ENCODE measurements at regions not wholly inside any gene's neighbourhood (a gene's known extent, or its start where the extent isn't known, plus 50 kb on each side); places are given as distances from the start of the nearest gene placed in this dataset.
"Not testable (repeated sequence)": the region's sequence is repeated elsewhere in the genome, so short reads cannot be mapped to it uniquely, and the experiment has no call there.

DNA sequence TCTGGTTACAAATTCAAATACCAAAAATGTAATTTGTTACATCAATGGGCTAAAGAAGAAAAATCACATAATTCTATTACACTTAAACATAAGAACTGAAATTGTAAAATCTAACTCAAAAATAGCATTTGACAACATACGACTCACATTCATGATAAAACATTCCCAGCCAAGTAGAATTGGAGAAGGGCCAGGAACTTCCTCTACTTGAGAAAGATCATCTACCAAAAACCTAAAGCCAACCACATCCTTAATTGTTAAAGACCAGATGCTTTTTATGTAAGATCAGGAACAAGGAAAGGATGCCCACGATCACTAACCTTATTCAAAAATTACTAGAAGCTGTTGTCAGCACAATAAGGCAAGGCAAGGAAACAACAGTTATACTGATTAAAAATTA, 1819.8 kb upstream of the C9orf72 start:
- no peak for DNase-seq (ENCODE audit: low spot score)

DNA sequence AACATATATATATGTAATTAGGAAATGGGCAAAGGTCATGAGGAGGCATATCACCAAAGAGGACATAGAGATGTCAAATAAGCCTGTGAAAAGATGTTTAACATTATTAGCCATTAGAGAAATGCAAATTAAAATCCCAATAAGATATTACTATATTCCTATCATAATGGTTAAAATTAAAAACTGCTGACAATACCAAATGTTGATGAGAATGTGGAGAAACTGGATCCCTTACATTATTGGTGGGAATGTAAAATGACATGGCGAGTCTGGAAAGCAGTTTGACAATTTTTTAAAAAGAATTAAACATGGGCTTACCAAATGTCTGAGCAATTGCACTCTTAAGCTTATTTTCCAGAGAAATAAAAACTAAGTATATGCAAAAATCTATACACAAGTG, 1821.6 kb upstream of the C9orf72 start:
- DNase-seq (ENCODE audit: low spot score), result no peak

GRCh38 chr9:29397148-29397547, 1823.9 kb upstream of the C9orf72 start:
- DNase-seq (ENCODE audit: low spot score), result no peak

- DNase-seq (ENCODE audit: low spot score), result no peak
These were observed 1842.9 kb upstream of the C9orf72 start for GRCh38 chr9:29416204-29416603.

- DNase-seq (ENCODE audit: low spot score), result no peak
These were observed 1849.2 kb upstream of the C9orf72 start for GRCh38 chr9:29422438-29422837.

DNA sequence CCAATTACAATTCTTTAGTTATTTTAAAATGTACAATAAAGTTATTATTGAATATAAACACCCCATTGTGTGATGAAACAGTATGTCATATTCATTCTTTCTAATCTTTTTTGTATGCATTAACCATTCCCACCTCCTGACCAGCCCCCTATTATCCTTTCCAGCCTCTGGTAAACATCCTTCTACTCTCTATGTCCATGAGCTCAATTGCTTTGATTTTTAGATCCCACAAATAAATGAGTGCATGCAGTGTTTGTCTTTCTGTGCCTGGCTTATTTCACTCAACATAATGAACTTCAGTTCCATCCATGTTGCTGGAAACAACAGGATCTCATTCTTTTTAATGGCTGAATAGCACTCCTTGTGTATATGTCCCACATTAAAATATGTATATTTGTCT, 1858.9 kb upstream of the C9orf72 start:
- DNase-seq (ENCODE audit: low spot score), result no peak

GRCh38 chr9:29432656-29433055, 1859.4 kb upstream of the C9orf72 start:
- not testable (repeated sequence) for DNase-seq (ENCODE audit: low spot score)

DNA sequence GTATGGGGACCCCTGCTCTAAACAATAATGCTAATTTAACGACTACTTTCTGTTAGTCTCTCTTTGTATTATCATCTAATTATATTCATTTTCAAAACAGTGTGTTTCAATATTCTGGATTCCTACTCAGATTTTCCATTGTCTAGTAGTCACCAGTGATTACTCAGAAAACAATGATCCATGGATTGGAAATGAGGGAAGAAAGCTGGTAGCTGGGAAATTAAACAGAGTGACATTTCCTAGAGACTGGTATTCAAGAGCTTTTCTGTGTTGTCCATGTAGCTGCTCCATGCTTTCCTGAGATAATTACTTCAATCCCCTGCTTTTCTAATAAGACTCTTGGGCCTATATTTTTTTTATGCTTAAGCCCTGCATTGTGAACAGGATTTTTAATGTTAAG, 1862.1 kb upstream of the C9orf72 start:
- DNase-seq (ENCODE audit: low spot score), result no peak

- DNase-seq (ENCODE audit: low spot score), result no peak
These were observed 1864.2 kb upstream of the C9orf72 start for GRCh38 chr9:29437526-29437925.

- no peak for DNase-seq (ENCODE audit: low spot score)
These were observed 1866.7 kb upstream of the C9orf72 start for GRCh38 chr9:29439961-29440360.

DNA sequence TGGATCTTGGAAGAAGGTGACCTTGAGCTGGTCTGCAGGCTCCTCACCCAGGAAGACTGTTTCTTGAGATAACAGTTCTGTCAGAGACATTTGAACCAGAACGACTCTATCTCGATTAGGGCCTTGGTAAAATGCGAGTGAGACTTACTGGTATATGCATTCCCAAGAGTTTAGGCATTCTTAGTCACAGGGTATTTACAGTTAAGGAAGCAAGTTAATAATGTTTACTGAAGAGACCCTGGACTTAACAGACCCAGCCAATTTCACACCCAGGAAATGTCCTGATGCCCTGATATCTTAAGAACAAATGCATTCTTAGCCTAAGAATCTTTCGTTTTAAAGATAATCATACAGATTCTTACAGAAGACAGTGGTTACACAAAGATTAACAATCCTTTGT, 1867.2 kb upstream of the C9orf72 start:
- no peak for DNase-seq (ENCODE audit: low spot score)

DNA sequence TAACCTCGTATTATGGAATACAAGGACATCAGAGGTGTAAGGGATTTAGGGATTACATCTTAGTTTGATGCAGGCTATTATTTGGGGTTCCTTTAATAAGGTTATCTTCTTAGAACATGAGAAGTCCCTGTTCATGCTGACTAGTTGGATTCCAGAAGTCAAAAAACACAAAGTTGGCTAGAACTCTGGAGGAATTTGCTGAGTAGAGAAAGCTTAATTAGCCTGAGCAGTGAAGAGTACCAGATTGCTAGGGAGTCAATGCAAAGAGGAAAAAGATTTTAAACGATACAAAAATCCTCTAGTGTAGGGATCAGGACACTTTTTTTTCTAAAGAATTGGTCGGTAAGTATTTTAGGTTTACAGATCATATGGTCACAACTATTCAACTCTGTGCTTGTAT, 1872.5 kb upstream of the C9orf72 start:
- DNase-seq (ENCODE audit: low spot score), result no peak

- no peak for DNase-seq (ENCODE audit: low spot score)
These were observed 1876.0 kb upstream of the C9orf72 start for GRCh38 chr9:29449306-29449705.

- not testable (repeated sequence) for DNase-seq (ENCODE audit: low spot score)
These were observed 1877.1 kb upstream of the C9orf72 start for GRCh38 chr9:29450343-29450875.

GRCh38 chr9:29456940-29457339, 1883.7 kb upstream of the C9orf72 start:
- DNase-seq (ENCODE audit: low spot score), result no peak

DNA sequence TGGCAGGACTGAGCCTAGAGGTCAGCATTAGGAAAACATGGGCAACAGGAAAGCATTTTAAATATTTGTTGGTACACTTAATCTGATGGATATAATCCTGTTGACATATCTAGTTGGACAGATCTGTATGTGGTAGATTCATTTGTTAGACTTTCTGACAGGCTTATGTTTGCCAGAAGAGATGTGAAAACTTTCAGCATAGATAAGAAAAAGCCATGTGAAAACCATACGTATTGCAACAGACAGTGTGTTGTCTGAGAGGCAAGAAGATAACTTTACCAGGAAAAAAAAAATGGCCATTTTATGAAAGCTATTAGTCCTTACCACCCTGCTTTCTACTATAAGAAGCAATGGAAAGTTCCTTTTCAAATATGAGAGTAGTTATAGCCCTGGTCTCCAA, 1902.2 kb upstream of the C9orf72 start:
- DNase-seq (ENCODE audit: low spot score), result no peak

DNA sequence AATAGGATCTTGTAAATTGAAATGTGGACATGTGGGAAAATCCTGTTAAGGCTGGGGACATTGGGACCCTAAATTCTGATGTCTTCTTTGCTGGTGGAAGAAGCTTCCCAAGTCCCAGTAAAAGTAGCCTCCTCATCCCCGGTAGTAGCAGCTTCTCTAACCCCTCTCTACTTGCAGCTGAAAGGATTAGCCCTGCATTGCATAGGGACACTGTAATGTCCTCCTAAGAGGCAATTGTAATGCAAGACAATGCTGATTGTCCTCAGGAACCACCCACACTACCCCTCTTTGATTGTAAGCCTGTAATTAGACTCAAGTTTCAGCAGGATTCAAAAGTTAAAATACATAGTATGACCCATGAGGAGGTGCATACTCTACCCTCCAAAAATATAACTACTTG, 1938.4 kb upstream of the C9orf72 start:
- DNase-seq (ENCODE audit: low spot score), result no peak

DNA sequence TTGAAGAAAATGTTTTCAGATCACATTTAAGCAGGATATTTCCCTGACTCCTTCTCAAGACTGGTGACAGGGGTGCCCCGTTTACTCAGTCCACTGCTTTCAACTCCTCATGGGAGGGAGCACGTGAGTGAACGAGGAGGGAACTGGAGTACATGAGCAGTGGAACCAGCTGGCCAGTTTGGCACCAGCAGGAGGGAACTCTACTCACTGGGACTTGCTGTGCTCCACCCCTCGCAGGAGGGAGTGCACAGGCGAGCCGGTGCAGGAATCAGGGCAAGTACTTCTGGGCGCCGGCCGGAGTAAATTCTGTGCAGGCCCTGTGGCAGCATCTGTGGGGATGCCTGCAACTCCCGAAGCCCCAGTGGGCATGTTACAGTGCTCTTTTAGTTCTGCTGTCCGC, 1941.1 kb upstream of the C9orf72 start:
- DNase-seq (ENCODE audit: low spot score), result no peak

GRCh38 chr9:29514862-29515261, 1941.6 kb upstream of the C9orf72 start:
- DNase-seq (ENCODE audit: low spot score), result no peak

- DNase-seq (ENCODE audit: low spot score), result no peak
These were observed 1975.2 kb upstream of the C9orf72 start for GRCh38 chr9:29548436-29548835.

- DNase-seq (ENCODE audit: low spot score), result no peak
These were observed 1982.2 kb upstream of the C9orf72 start for GRCh38 chr9:29555502-29555901.

- DNase-seq (ENCODE audit: low spot score), result no peak
These were observed 1983.0 kb upstream of the C9orf72 start for GRCh38 chr9:29556317-29556716.

DNA sequence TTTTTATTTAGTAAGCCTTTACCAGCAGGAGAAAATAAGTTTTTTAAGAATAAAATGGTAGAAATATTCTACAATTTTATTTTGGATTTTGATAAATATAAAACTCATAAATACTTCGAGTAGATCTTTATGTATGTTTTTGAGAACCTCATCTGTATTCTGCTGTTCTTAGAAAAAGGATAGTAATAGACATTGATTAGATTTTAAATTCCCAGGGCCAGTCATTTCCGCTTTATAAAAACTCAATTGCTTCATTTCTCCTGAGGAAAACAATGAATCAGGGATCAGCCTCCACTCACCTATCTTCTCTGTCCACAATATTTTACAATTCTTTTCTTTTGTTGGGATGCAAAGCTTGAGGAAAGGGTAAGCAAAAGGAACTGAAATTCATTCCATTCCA, 1983.5 kb upstream of the C9orf72 start:
- no peak for DNase-seq (ENCODE audit: low spot score)

GRCh38 chr9:29564564-29564963, 1991.3 kb upstream of the C9orf72 start:
- DNase-seq (ENCODE audit: low spot score), result no peak

GRCh38 chr9:29575219-29575618, 2001.9 kb upstream of the C9orf72 start:
- DNase-seq (ENCODE audit: low spot score), result no peak

Measured in left forelimb (tissue), 1 donor.